ENCODE measurements at regions not wholly inside any gene's neighbourhood (a gene's known extent, or its start where the extent isn't known, plus 50 kb on each side); places are given as distances from the start of the nearest gene placed in this dataset.

DNA sequence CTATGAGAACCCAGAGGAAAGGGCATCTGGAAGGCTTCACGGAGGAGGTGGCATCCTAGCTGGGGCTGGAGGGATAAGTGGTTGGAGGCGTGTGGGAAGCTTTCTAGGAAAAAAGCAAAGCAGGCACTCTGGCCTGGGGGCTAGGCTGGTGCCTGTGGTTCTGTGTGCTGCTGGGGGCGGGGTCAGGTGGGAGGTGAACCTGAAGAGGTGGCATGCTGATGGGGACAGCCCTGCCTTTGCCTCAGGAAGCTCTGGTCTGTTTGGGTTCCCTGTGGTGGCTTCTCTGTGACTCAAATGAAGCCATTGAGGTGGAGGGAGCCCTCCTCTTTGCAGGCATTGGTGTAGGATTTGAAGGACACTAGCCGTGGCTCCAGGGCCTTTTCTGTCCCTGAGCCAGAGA, 221.6 kb upstream of the POU3F1 start:
- TF ChIP-seq, protein P1, sequence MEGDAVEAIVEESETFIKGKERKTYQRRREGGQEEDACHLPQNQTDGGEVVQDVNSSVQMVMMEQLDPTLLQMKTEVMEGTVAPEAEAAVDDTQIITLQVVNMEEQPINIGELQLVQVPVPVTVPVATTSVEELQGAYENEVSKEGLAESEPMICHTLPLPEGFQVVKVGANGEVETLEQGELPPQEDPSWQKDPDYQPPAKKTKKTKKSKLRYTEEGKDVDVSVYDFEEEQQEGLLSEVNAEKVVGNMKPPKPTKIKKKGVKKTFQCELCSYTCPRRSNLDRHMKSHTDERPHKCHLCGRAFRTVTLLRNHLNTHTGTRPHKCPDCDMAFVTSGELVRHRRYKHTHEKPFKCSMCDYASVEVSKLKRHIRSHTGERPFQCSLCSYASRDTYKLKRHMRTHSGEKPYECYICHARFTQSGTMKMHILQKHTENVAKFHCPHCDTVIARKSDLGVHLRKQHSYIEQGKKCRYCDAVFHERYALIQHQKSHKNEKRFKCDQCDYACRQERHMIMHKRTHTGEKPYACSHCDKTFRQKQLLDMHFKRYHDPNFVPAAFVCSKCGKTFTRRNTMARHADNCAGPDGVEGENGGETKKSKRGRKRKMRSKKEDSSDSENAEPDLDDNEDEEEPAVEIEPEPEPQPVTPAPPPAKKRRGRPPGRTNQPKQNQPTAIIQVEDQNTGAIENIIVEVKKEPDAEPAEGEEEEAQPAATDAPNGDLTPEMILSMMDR (conservative IDR thresholded peaks at IDR 0.05; ENCODE audit: low read length): no peak
- TF ChIP-seq EZH2phosphoT487 (IDR thresholded peaks at IDR 0.05; ENCODE audit: borderline replicate concordance, low read depth, low read length): no peak
